Prostate gland (tissue), 2 donors: ENCODE measurements at regions not wholly inside any gene's neighbourhood (a gene's known extent, or its start where the extent isn't known, plus 50 kb on each side); places are given as distances from the start of the nearest gene placed in this dataset.

Experiments
- DNase-seq: peaks from one replicate; pipeline ENCODE4 v3.0.0-alpha.2; 2019; ENCODE audit warnings: low spot score
- H3K27ac ChIP-seq, 2 donors: fragments of 200-600 bp; sonication (generic); 2 replicates each; pipeline ENCODE4 v1.5.1; 2017 to 2019
- H3K27me3 ChIP-seq: fragments of 200-600 bp; sonication (generic); replicated peaks from 2 replicates; pipeline ENCODE4 v1.5.1; 2019; ENCODE audit not compliant: insufficient read depth
- H3K36me3 ChIP-seq, 2 donors: fragments of 200-600 bp; sonication (generic); 1 replicate in 1 of 2; 2 replicates in 1 of 2; pipeline versions ENCODE4 v1.5.1 to v1.8.1; 2017 to 2019
- H3K4me1 ChIP-seq: fragments of 200-600 bp; sonication (generic); replicated peaks from 2 replicates; pipeline ENCODE4 v1.5.1; 2019
- H3K4me3 ChIP-seq, 2 donors: fragments of 200-600 bp; sonication (generic); 2 replicates each; pipeline ENCODE4 v1.5.1; 2017 to 2019
- H3K9me3 ChIP-seq: fragments of 200-600 bp; sonication (generic); 2 replicates; pipeline ENCODE4 v1.5.1; 2017
- POLR2A ChIP-seq: fragments of 450-650 bp; IDR thresholded peaks from one replicate; pipeline ENCODE4 v1.6.1; 2016; ENCODE audit warnings: antibody characterized with exemption, mild to moderate bottlenecking
- POLR2AphosphoS5 ChIP-seq: sonication (generic); formaldehyde crosslinking; IDR thresholded peaks from one replicate; pipeline ENCODE4 v1.6.1; 2017; ENCODE audit warnings: antibody characterized with exemption
- WGBS: methylation state at CpG from one replicate; pipeline ENCODE4 v1.1.5; 2018; 5-methylcytosine and 5-hydroxymethylcytosine counted together
- intact Hi-C: fragments of 100-400 bp; cut with DNase I; formaldehyde crosslinking; loops from one replicate; pipeline ENCODE4 v1.14.2; 2022
- TF ChIP-seq, protein P1 (sequence below), 4 experiments: fragments of 200-600 bp in 2 of 4; fragments of 450-650 bp in 2 of 4; sonication (generic) in 2 of 4; IDR thresholded peaks; 1 replicate in 3 of 4; 2 replicates in 1 of 4; pipeline ENCODE4 v1.5.1; 2016 to 2019; ENCODE audit warnings: antibody characterized with exemption in 4 of 4, mild to moderate bottlenecking in 2 of 4, moderate library complexity in 2 of 4

DNA sequence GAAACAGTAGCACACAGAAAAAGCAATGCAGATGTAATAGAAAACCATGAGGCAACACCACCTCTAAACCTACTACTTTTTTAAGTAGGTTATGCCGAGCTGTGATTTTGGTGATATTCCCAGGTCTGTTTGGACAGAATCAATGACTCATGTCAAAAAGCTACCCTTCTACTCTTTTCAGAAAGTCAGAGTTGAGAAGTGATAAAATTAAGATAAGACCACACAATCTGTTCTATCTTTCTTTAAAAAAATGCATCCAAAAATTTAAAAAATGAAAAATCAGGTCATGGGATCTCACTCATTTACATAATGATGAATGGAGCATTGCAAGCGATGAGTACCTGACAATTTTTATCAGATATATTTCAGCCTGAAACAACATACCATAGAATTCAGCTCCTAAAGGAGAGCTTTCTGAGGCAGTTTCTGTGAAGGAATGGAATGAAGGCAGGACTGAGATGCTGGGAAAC lies 826.3 kb downstream of the BCL11A start:
- intact Hi-C loops = no loop called here
- no peak for DNase-seq
- Histone ChIP-seq H3K27ac (no peak overlapping the region), H3K9me3 (no peaks in the 10 kb centered on the region), H3K4me3 (no peak overlapping the region), H3K36me3 (no peaks in the 10 kb centered on the region), H3K27me3 (no peaks in the 10 kb centered on the region), H3K4me1 (no peaks in the 10 kb centered on the region)
- WGBS = 71% methylated on average over 2 of the region's 2 CpGs
- no peak for TF ChIP-seq POLR2A
- TF ChIP-seq POLR2AphosphoS5 = no peak
- TF ChIP-seq, protein P1, sequence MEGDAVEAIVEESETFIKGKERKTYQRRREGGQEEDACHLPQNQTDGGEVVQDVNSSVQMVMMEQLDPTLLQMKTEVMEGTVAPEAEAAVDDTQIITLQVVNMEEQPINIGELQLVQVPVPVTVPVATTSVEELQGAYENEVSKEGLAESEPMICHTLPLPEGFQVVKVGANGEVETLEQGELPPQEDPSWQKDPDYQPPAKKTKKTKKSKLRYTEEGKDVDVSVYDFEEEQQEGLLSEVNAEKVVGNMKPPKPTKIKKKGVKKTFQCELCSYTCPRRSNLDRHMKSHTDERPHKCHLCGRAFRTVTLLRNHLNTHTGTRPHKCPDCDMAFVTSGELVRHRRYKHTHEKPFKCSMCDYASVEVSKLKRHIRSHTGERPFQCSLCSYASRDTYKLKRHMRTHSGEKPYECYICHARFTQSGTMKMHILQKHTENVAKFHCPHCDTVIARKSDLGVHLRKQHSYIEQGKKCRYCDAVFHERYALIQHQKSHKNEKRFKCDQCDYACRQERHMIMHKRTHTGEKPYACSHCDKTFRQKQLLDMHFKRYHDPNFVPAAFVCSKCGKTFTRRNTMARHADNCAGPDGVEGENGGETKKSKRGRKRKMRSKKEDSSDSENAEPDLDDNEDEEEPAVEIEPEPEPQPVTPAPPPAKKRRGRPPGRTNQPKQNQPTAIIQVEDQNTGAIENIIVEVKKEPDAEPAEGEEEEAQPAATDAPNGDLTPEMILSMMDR (IDR thresholded peaks at IDR 0.05) = no peak

DNA sequence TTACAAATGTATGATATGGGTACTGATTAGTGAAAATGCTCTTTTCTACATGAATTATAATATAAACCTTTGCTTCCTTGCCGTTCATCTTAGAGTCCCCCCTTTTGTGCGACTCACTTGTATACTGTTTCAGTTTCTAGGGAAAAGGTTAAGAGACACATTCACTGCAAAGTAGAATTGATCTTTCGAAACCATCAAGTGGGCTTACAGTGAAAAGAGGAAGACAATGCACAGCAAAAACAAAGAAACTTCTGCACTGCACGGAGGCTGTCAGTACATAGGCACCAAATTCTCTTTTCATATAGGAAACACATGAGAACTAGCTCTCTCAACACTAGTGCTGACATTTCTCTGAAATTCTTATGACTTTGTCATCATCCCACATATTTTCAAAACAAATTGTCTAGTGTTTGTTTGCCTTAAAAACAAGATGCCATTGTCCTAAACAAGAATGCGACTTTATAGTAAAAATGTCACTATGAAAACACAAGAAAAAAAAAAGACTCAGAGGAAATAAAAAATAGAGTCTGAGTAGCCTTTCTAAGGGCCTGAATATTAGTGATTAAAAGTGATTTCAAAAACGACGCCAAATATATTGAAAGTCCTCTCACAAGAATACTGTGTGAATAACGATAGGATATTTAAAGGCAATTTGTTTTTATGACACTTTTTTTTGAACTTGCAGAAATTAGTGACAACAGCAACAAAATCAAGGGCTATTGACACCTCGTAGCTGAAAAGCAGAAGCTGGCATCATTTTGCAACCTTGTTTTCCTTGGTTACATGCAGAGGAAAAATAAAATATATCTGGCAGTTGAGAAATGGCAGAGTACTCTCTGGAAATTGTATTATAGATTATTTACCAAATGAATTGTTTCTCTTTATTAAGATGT lies 827.0 kb downstream of the BCL11A start:
- Histone ChIP-seq H3K36me3 (no peaks in the 10 kb centered on the region), H3K27me3 (no peaks in the 10 kb centered on the region), H3K9me3 (no peaks in the 10 kb centered on the region), H3K27ac (no peak overlapping the region), H3K4me1 (no peaks in the 10 kb centered on the region), H3K4me3 (no peak overlapping the region)
- intact Hi-C loops = no loop called here
- DNase-seq = no peak
- WGBS = 69% methylated on average over 9 of the region's 9 CpGs
- TF ChIP-seq POLR2A = no peak
- TF ChIP-seq, protein P1 (IDR thresholded peaks at IDR 0.05) = no peak
- TF ChIP-seq POLR2AphosphoS5 = no peak

DNA sequence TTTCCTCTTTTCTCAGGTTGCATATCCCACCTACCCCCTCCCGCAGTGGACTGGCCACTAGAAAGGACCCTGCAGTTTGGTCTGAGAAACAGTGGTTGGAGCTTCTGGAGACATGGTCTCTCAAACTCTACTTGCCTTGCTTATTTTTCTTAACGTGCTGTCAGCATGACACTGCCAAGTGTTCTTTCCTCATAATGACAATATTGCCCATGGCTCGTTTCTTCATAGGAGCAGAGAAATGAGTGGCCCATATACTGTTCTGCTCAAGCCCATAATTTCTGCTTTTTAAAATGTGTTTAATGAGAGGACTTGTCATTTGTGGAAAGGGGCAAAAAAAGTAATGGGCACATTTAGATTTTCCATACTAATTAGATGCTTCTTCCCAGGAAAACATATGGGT lies 828.7 kb downstream of the BCL11A start:
- 79% methylated on average over 3 of the region's 3 CpGs for WGBS
- Histone ChIP-seq H3K27me3 (no peaks in the 10 kb centered on the region), H3K27ac (no peak overlapping the region), H3K9me3 (no peaks in the 10 kb centered on the region), H3K4me1 (no peaks in the 10 kb centered on the region), H3K4me3 (no peak overlapping the region), H3K36me3 (no peaks in the 10 kb centered on the region)
- no peak for TF ChIP-seq POLR2A
- TF ChIP-seq, protein P1 (IDR thresholded peaks at IDR 0.05) = no peak
- TF ChIP-seq POLR2AphosphoS5 = no peak
- intact Hi-C loops = no loop called here
- no peak for DNase-seq

DNA sequence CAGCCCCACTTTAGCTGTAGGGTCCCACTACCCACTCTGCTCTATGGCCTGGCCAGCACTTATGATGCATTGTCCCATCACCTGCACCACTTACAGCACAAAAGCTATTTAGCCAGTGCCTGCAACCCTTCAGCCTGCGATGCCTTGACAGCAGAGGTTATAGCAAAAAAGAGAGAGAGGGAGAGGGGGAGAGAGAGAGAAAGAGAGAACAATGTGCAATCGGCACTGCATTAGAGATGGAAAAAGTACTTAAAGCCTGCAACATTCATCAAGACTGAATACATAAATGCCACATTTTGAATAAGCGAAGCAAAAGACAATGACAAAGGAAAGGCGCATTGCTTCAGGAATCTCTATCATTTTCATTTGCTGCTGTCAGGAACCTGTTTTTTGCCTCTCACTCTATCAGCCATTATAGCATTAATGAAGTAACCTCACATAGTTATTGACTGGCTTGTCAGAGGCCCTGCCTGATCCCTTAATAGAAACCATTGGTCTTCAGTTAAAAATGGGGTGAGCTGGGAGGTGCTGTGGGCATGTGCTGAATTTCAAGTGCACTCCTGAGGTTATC lies 833.1 kb downstream of the BCL11A start:
- H3K27ac ChIP-seq = no peak overlapping the region
- H3K9me3 ChIP-seq = no peaks in the 10 kb centered on the region
- DNase-seq = no peak
- TF ChIP-seq, protein P1 (IDR thresholded peaks at IDR 0.05) = no peak
- TF ChIP-seq POLR2AphosphoS5 = no peak
- TF ChIP-seq POLR2A = no peak
- no peaks in the 10 kb centered on the region for H3K4me1 ChIP-seq
- H3K4me3 ChIP-seq = no peak overlapping the region
- no peaks in the 10 kb centered on the region for H3K27me3 ChIP-seq
- no peaks in the 10 kb centered on the region for H3K36me3 ChIP-seq
- intact Hi-C loops = no loop called here
- 82% methylated on average over 4 of the region's 4 CpGs for WGBS
